SK-N-MC (cell line): ENCODE measurements at regions not wholly inside any gene's neighbourhood (a gene's known extent, or its start where the extent isn't known, plus 50 kb on each side); places are given as distances from the start of the nearest gene placed in this dataset.

ENCODE experiments used
- EZH2 ChIP-seq: fragments of 200-600 bp; sonication (generic); IDR thresholded peaks from one replicate; pipeline ENCODE4 v1.6.1; 2017; ENCODE audit warnings: antibody characterized with exemption
- POLR2AphosphoS5 ChIP-seq: IDR thresholded peaks from 2 replicates; pipeline ENCODE4 v1.6.1; 2012; ENCODE audit warnings: mild to moderate bottlenecking, low read depth, low read length, borderline replicate concordance

GRCh38 chr10:9038146-9038714, 983.7 kb downstream of the GATA3 start:
- TF ChIP-seq EZH2, result no peak
- no peak for TF ChIP-seq POLR2AphosphoS5
